ENCODE measurements at regions not wholly inside any gene's neighbourhood (a gene's known extent, or its start where the extent isn't known, plus 50 kb on each side); places are given as distances from the start of the nearest gene placed in this dataset.

DNA sequence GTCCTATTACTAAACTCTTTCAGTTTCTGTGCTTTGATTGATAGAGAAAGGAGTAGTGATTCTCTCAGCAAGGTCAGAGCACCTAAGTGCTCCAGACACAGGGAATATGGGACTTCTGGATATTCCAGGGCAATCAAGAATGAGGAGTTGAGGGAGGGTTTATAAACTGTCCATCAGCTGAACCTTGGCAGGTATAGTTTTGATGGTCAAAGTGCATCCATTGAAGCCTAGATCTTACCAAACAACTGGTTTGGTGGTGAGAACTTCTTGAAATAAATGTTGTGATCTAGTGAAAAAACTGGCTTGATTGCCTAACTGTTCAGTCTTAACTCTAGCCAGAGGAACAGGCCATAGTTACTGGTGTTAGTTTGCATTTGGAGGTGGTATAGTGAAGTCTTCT is 207.0 kb upstream of the ONECUT1 start:
- Histone ChIP-seq H3K36me3 (ENCODE audit: control insufficient read depth, low read depth, low read length) (no peaks in the 10 kb centered on the region), H3K27me3 (ENCODE audit: control insufficient read depth, insufficient read depth, low read length) (no peaks in the 10 kb centered on the region), H3K27ac (ENCODE audit: low read length) (no peak overlapping the region), H3K9me3 (ENCODE audit: control insufficient read depth, low read depth, low read length) (no peaks in the 10 kb centered on the region), H3K4me3 (ENCODE audit: low read length) (no peak overlapping the region), H3K4me1 (ENCODE audit: control insufficient read depth, low read depth, low read length) (no peaks in the 10 kb centered on the region), H3K9ac (ENCODE audit: low read length) (no peak overlapping the region)

DNA sequence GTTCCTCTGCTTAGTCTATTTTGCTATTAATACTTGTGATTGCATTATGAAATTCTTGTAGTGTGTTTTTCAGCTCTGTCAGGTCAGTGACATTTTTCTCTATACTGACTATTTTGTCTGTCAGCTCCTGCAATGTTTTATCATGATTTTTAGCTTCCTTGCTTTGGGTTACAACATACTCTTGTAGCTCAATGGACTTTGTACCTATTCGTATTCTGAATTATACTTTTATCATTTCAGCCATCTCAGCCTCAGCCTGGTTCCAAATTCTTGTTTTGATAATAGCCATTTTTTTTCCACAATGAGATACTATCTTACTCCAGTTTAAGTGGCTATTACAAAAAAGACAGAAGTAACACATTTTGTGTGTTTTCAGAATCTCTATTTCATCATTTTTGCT is 204.2 kb upstream of the ONECUT1 start:
- Histone ChIP-seq H3K4me1 (ENCODE audit: control insufficient read depth, low read depth, low read length) (no peaks in the 10 kb centered on the region), H3K27ac (ENCODE audit: low read length) (no peak overlapping the region), H3K9me3 (ENCODE audit: control insufficient read depth, low read depth, low read length) (no peaks in the 10 kb centered on the region), H3K27me3 (ENCODE audit: control insufficient read depth, insufficient read depth, low read length) (no peaks in the 10 kb centered on the region), H3K36me3 (ENCODE audit: control insufficient read depth, low read depth, low read length) (no peaks in the 10 kb centered on the region), H3K4me3 (ENCODE audit: low read length) (no peak overlapping the region), H3K9ac (ENCODE audit: low read length) (no peak overlapping the region)

DNA sequence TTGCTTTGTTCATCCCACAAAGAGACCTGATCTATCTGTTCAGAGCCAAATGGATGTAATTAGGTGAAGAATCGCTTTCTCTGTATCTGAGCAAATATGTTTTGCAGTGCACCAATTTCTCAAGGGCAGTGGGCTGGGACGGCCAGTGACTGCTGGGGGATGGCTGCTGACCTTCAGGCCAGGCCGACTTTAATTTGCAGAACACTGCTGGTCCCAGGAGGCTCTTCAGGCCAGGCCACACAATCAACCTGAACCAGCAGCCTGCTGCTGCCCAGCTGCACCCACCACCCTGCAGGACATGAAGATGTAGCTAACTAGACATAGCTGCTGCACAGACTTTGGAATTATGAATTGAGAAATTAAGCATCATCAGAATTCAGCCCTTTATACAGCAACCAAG is 194.4 kb upstream of the ONECUT1 start:
- H3K9ac ChIP-seq (ENCODE audit: low read length) = no peak overlapping the region
- no peaks in the 10 kb centered on the region for H3K27me3 ChIP-seq (ENCODE audit: control insufficient read depth, insufficient read depth, low read length)
- no peak overlapping the region for H3K4me3 ChIP-seq (ENCODE audit: low read length)
- no peak overlapping the region for H3K27ac ChIP-seq (ENCODE audit: low read length)
- H3K9me3 ChIP-seq (ENCODE audit: control insufficient read depth, low read depth, low read length) = no peaks in the 10 kb centered on the region
- no peaks in the 10 kb centered on the region for H3K36me3 ChIP-seq (ENCODE audit: control insufficient read depth, low read depth, low read length)
- H3K4me1 ChIP-seq (ENCODE audit: control insufficient read depth, low read depth, low read length) = no peaks in the 10 kb centered on the region

DNA sequence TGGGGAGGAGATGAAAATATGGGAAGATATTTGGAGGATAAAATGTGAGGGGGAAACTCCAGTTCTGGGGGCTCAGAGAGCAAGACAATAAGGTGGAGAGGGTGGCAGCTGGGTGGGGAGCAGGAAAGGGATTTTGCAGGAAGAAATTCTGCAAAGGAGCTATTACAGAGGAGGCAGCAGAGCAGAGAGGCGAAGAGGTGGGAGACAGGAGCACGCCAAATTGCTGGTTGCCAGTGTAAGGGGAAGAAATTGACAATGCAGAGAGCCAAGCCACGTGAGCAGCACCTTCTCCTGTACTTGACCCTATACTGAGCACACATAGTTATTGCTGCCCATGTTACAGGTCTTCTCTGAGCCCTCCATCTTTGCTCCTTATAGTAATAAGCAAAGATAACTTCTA is 190.3 kb upstream of the ONECUT1 start:
- no peak overlapping the region for H3K9ac ChIP-seq (ENCODE audit: low read length)
- no peak overlapping the region for H3K4me3 ChIP-seq (ENCODE audit: low read length)
- H3K27me3 ChIP-seq (ENCODE audit: control insufficient read depth, insufficient read depth, low read length) = no peaks in the 10 kb centered on the region
- no peak overlapping the region for H3K27ac ChIP-seq (ENCODE audit: low read length)
- H3K4me1 ChIP-seq (ENCODE audit: control insufficient read depth, low read depth, low read length) = no peaks in the 10 kb centered on the region
- no peaks in the 10 kb centered on the region for H3K36me3 ChIP-seq (ENCODE audit: control insufficient read depth, low read depth, low read length)
- no peaks in the 10 kb centered on the region for H3K9me3 ChIP-seq (ENCODE audit: control insufficient read depth, low read depth, low read length)

DNA sequence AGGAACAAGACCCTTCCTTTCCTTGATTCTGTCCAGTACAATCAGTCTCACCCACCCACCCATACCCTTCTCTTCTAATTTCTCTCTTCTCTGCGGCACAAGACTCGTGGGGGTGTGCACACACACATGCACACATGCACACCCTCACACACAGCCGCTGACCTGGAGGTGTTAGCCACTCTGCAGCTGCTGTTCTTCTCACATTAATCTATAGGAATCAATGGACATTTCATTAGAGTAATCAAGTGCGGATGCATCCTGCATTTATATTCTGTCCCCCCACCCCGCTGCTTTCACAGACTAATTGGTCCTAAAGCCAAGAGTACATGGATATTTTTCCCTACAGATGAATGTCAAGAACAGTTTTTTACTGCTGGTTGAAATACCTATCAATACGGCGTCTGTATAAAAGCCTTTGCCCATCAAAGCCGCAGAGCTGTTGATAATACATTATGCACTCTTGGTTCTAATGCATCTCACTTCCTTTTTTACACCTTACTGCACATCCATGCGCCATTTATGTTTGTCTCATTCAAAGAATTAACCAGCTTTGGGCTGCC is 186.5 kb upstream of the ONECUT1 start:
- Histone ChIP-seq H3K4me3 (ENCODE audit: low read length) (no peak overlapping the region), H3K9me3 (ENCODE audit: control insufficient read depth, low read depth, low read length) (no peaks in the 10 kb centered on the region), H3K27me3 (ENCODE audit: control insufficient read depth, insufficient read depth, low read length) (no peaks in the 10 kb centered on the region), H3K27ac (ENCODE audit: low read length) (no peak overlapping the region), H3K4me1 (ENCODE audit: control insufficient read depth, low read depth, low read length) (no peaks in the 10 kb centered on the region), H3K9ac (ENCODE audit: low read length) (no peak overlapping the region), H3K36me3 (ENCODE audit: control insufficient read depth, low read depth, low read length) (no peaks in the 10 kb centered on the region)

DNA sequence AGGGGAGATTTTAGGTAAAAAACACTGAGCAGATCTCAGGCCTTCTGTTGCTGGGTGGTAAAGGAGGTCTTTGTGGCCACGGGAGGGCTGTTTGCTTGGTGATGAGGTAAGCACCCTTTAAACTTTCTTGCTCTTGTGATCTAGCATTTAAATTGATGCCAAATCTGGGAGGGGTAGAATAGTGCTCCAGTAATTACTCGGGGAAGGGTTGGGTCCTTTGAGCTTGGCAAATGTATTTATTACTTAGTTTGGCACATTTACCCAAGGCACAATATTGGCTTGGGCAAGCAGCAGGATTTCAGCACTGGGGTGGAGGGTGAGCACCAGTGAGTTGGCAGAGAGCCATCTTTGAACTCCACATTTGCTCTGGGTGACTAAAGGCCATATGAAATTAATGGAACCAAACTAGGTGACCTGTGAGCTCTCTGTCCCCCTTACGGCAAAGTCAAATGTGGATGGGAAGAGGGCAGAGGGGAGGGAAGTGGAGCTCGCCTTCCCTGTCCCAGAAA is 185.9 kb upstream of the ONECUT1 start:
- H3K27ac ChIP-seq (ENCODE audit: low read length) = no peak overlapping the region

DNA sequence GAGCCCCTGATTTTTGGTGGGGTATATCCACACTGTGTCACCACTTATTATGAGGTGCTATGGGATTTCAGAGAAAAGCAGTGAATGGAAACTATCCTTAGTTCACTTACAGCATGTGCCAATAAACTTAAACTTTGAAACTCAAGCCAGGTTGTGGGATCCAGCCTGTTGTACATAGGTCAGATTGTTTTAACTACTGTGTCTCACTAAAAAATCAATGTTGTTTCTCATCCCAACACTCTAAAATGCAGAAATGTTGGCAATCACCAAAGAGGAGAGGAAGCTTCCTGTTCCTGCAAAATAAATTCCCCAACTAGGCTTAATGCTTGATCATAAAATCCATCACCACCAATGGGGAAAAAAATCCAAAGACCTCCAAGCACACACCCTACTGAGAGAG is 173.7 kb upstream of the ONECUT1 start:
- peaks cover 5% of the 10 kb centered on the region for H3K4me1 ChIP-seq (ENCODE audit: control insufficient read depth, low read depth, low read length)
- no peak overlapping the region for H3K9ac ChIP-seq (ENCODE audit: low read length)
- no peaks in the 10 kb centered on the region for H3K36me3 ChIP-seq (ENCODE audit: control insufficient read depth, low read depth, low read length)
- H3K9me3 ChIP-seq (ENCODE audit: control insufficient read depth, low read depth, low read length) = no peaks in the 10 kb centered on the region
- no peaks in the 10 kb centered on the region for H3K27me3 ChIP-seq (ENCODE audit: control insufficient read depth, insufficient read depth, low read length)
- H3K4me3 ChIP-seq (ENCODE audit: low read length) = no peak overlapping the region
- no peak overlapping the region for H3K27ac ChIP-seq (ENCODE audit: low read length)

More for the DNA sequence above, 185.9 kb upstream of the ONECUT1 start:
- Histone ChIP-seq H3K9ac (ENCODE audit: low read length) (no peak overlapping the region), H3K9me3 (ENCODE audit: control insufficient read depth, low read depth, low read length) (no peaks in the 10 kb centered on the region), H3K27me3 (ENCODE audit: control insufficient read depth, insufficient read depth, low read length) (no peaks in the 10 kb centered on the region), H3K4me1 (ENCODE audit: control insufficient read depth, low read depth, low read length) (no peaks in the 10 kb centered on the region), H3K36me3 (ENCODE audit: control insufficient read depth, low read depth, low read length) (no peaks in the 10 kb centered on the region), H3K4me3 (ENCODE audit: low read length) (no peak overlapping the region)

DNA sequence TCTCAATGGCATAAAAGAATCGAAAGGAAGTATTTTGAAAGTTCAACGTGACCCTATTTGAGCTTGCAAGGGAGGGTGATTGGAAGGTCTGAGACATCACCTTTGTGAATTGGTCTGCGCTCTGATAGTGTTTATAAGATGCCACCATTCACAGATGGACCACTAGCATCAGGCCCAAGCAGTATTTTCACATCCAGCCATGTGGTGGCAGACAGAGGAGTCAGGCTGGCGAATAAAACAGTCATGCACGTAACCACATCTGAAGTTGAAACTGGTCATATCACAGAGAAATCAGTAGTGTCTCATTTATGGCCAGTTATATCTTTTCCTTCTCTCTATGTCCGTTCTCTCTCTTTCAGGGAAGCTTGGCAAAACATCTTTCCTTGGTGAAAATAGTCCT is 170.1 kb upstream of the ONECUT1 start:
- no peak overlapping the region for H3K9ac ChIP-seq (ENCODE audit: low read length)
- no peaks in the 10 kb centered on the region for H3K9me3 ChIP-seq (ENCODE audit: control insufficient read depth, low read depth, low read length)
- H3K27me3 ChIP-seq (ENCODE audit: control insufficient read depth, insufficient read depth, low read length) = no peaks in the 10 kb centered on the region
- no peak overlapping the region for H3K4me3 ChIP-seq (ENCODE audit: low read length)
- no peak overlapping the region for H3K27ac ChIP-seq (ENCODE audit: low read length)
- H3K4me1 ChIP-seq (ENCODE audit: control insufficient read depth, low read depth, low read length) = peaks cover 5% of the 10 kb centered on the region
- H3K36me3 ChIP-seq (ENCODE audit: control insufficient read depth, low read depth, low read length) = no peaks in the 10 kb centered on the region

DNA sequence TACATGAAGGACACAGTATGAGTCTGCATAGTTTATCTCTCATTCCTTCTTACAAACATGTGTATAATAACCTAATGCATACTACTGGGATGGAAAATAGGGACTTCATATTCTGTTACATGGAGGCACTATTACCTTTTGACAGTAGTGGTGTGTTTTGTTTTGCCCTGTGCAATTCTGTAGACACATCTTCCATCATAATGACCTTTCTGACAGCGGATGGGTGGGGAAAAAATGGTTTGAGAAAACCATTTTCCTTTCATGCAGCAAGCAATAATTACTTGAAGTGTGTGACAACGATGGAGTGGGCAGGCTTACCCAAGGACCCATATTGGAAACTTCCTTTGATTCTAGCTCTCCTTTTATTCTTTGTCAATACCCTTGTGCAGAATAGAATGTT is 153.6 kb upstream of the ONECUT1 start:
- Histone ChIP-seq H3K4me1 (ENCODE audit: control insufficient read depth, low read depth, low read length) (no peaks in the 10 kb centered on the region), H3K9me3 (ENCODE audit: control insufficient read depth, low read depth, low read length) (no peaks in the 10 kb centered on the region), H3K9ac (ENCODE audit: low read length) (no peak overlapping the region), H3K27ac (ENCODE audit: low read length) (no peak overlapping the region), H3K27me3 (ENCODE audit: control insufficient read depth, insufficient read depth, low read length) (no peaks in the 10 kb centered on the region), H3K36me3 (ENCODE audit: control insufficient read depth, low read depth, low read length) (no peaks in the 10 kb centered on the region), H3K4me3 (ENCODE audit: low read length) (no peak overlapping the region)

DNA sequence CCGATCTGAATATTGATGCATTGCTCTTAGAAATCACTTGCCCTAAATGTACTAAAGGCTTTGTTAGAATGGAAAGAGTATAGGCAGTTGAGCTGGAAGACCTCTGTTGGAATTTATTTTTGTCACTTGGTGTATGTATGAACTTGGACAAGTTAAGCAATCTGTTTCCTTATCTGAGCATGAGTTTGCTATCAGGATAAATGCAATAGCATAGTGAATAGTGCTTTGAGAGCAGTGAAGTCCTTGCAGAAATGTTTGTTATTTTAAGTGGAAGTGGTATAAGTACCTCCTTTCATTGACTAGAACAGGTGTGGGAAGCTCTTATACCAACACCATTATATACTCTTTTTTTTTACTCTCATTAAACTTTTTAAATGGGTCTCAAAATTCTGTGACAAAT is 146.4 kb upstream of the ONECUT1 start:
- Histone ChIP-seq H3K27ac (ENCODE audit: low read length) (no peak overlapping the region), H3K36me3 (ENCODE audit: control insufficient read depth, low read depth, low read length) (no peaks in the 10 kb centered on the region), H3K9ac (ENCODE audit: low read length) (no peak overlapping the region), H3K9me3 (ENCODE audit: control insufficient read depth, low read depth, low read length) (no peaks in the 10 kb centered on the region), H3K4me3 (ENCODE audit: low read length) (no peak overlapping the region), H3K27me3 (ENCODE audit: control insufficient read depth, insufficient read depth, low read length) (no peaks in the 10 kb centered on the region), H3K4me1 (ENCODE audit: control insufficient read depth, low read depth, low read length) (no peaks in the 10 kb centered on the region)

DNA sequence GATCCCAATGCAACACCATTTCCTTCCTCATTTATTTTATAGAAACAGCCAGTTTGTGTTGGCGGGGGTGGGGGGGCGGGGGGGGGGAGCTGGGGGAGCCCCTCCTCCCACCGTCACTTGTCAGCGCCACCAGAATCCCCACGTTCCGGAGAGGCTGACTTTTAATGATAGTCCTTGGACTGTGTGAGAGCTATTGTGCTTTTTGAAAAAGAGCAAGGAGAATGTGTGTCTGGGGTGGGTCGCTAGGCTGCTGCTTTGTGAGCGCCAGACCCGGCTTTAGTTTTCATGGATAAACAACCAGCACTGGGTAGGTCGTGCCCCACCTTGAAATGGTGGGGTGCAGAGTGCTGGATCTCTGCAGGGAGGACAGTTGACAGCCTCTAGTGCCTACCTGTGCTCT is 135.0 kb upstream of the ONECUT1 start:
- no peaks in the 10 kb centered on the region for H3K9me3 ChIP-seq (ENCODE audit: control insufficient read depth, low read depth, low read length)
- H3K27ac ChIP-seq (ENCODE audit: low read length) = no peak overlapping the region
- no peaks in the 10 kb centered on the region for H3K4me1 ChIP-seq (ENCODE audit: control insufficient read depth, low read depth, low read length)
- H3K36me3 ChIP-seq (ENCODE audit: control insufficient read depth, low read depth, low read length) = no peaks in the 10 kb centered on the region
- no peaks in the 10 kb centered on the region for H3K27me3 ChIP-seq (ENCODE audit: control insufficient read depth, insufficient read depth, low read length)
- no peak overlapping the region for H3K4me3 ChIP-seq (ENCODE audit: low read length)
- H3K9ac ChIP-seq (ENCODE audit: low read length) = no peak overlapping the region

DNA sequence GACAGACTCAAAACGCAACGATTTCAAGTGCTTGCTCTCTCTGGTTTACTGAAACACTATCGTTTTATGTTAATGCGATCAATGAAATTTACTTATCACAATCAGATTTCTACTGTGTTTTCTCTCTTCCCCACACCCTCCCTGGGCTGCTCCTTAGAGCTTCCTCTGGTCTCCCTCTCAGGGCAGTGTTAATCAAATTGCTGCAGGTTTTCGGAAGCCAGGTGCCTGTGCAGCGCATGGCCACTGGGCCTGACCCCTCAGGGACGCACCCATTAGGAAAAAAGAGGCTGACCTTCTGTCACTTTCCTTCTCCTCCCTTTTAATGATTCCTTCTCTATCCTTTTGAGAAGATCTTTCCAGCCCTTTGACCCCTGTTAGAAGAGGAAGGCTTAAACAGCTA is 134.5 kb upstream of the ONECUT1 start:
- H3K27me3 ChIP-seq (ENCODE audit: control insufficient read depth, insufficient read depth, low read length) = no peaks in the 10 kb centered on the region
- H3K4me1 ChIP-seq (ENCODE audit: control insufficient read depth, low read depth, low read length) = no peaks in the 10 kb centered on the region
- H3K36me3 ChIP-seq (ENCODE audit: control insufficient read depth, low read depth, low read length) = no peaks in the 10 kb centered on the region
- no peaks in the 10 kb centered on the region for H3K9me3 ChIP-seq (ENCODE audit: control insufficient read depth, low read depth, low read length)
- no peak overlapping the region for H3K9ac ChIP-seq (ENCODE audit: low read length)
- no peak overlapping the region for H3K27ac ChIP-seq (ENCODE audit: low read length)
- no peak overlapping the region for H3K4me3 ChIP-seq (ENCODE audit: low read length)
